Myocyte (in vitro differentiated cells): ENCODE measurements at regions not wholly inside any gene's neighbourhood (a gene's known extent, or its start where the extent isn't known, plus 50 kb on each side); places are given as distances from the start of the nearest gene placed in this dataset.

ENCODE experiments used
- DNase-seq: peaks from one replicate; pipeline ENCODE4 v3.0.0-alpha.2; 2012; ENCODE audit warnings: low read depth

- DNase-seq = no peak
Observed at GRCh38 chr11:30740091-30740490, 153.9 kb upstream of the MPPED2 start.

GRCh38 chr11:30735946-30736345 lies 149.8 kb upstream of the MPPED2 start:
- DNase-seq = peak; percentile 7

- no peak for DNase-seq
Observed at GRCh38 chr11:30733748-30734147, 147.6 kb upstream of the MPPED2 start.

- DNase-seq = no peak
Observed at GRCh38 chr11:30730011-30730410, 143.9 kb upstream of the MPPED2 start.

GRCh38 chr11:30729187-30729713 lies 143.1 kb upstream of the MPPED2 start:
- DNase-seq = no peak

GRCh38 chr11:30725645-30726195 lies 139.6 kb upstream of the MPPED2 start:
- DNase-seq = no peak

GRCh38 chr11:30724274-30724673 lies 138.1 kb upstream of the MPPED2 start:
- DNase-seq = no peak

- no peak for DNase-seq
Observed at GRCh38 chr11:30719371-30719770, 133.2 kb upstream of the MPPED2 start.

GRCh38 chr11:30717641-30718040 lies 131.5 kb upstream of the MPPED2 start:
- no peak for DNase-seq

GRCh38 chr11:30717009-30717408 lies 130.9 kb upstream of the MPPED2 start:
- no peak for DNase-seq

- no peak for DNase-seq
Observed at GRCh38 chr11:30712749-30713148, 126.6 kb upstream of the MPPED2 start.

- DNase-seq = peak; percentile 56
Observed at GRCh38 chr11:30710221-30710620, 124.1 kb upstream of the MPPED2 start.

- DNase-seq = no peak
Observed at GRCh38 chr11:30707110-30707509, 121.0 kb upstream of the MPPED2 start.

GRCh38 chr11:30705913-30706675 lies 119.9 kb upstream of the MPPED2 start:
- DNase-seq = no peak

- DNase-seq = no peak
Observed at GRCh38 chr11:30698425-30698824, 112.3 kb upstream of the MPPED2 start.

GRCh38 chr11:30697032-30697431 lies 110.9 kb upstream of the MPPED2 start:
- no peak for DNase-seq

- DNase-seq = no peak
Observed at GRCh38 chr11:30684772-30685171, 98.6 kb upstream of the MPPED2 start.

- DNase-seq = peak; percentile 56
Observed at GRCh38 chr11:30683176-30683575, 97.0 kb upstream of the MPPED2 start.

- no peak for DNase-seq
Observed at GRCh38 chr11:30666817-30667216, 80.7 kb upstream of the MPPED2 start.

GRCh38 chr11:30665067-30665466 lies 78.9 kb upstream of the MPPED2 start:
- DNase-seq = no peak

GRCh38 chr11:30653606-30654005 lies 67.5 kb upstream of the MPPED2 start:
- no peak for DNase-seq

GRCh38 chr11:30652801-30653200 lies 66.6 kb upstream of the MPPED2 start:
- DNase-seq = no peak

GRCh38 chr11:30650266-30650665 lies 64.1 kb upstream of the MPPED2 start:
- DNase-seq = no peak
